HepG2 (cell line): ENCODE measurements at regions not wholly inside any gene's neighbourhood (a gene's known extent, or its start where the extent isn't known, plus 50 kb on each side); places are given as distances from the start of the nearest gene placed in this dataset.

Experiments used
- ATAC-seq: fragments of 200-7000 bp; cut with Tn5 transposase; 3 replicates; pipeline ENCODE4 v1.9.1; 2020; ENCODE audit warnings: mild to moderate bottlenecking, moderate library complexity
- BruUV-seq: library from RNA; stranded (reverse); fragments of 400-500 nt; replicated peaks from 2 replicates; lab custom pipeline; 2021; lab: Mats Ljungman, UMichigan
- CTCF ChIA-PET: fragments of 300-600 bp; formaldehyde crosslinking; extraction: SDS; loops from one replicate; lab custom pipeline; 2021; ENCODE audit warnings: low total read pairs, inconsistent platforms, low intra/inter-chr PET ratio; lab: Yijun Ruan, JAX
- POLR2A ChIA-PET: fragments of 350-600 bp; sonication (Branson Sonifier 250); formaldehyde crosslinking; loops from one replicate; lab custom pipeline; 2020; ENCODE audit warnings: antibody characterized with exemption, inconsistent platforms; lab: Yijun Ruan, JAX
- DNase-seq: peaks from one replicate; pipeline ENCODE4 v3.0.0-alpha.2; 2015; ENCODE audit warnings: low spot score
- FAIRE-seq: peaks from 3 replicates; lab custom pipeline; 2011; peaks lifted over from hg19 to GRCh38; lab: Jason Lieb, UNC
- H2AFZ ChIP-seq: one replicate; pipeline ENCODE4 v1.6.1; 2011; ENCODE audit warnings: low read length, inconsistent platforms
- H3K27ac ChIP-seq: fragments of 300-600 bp; 3 replicates; pipeline ENCODE4 v1.8.0; 2011; ENCODE audit warnings: mixed run types, mild to moderate bottlenecking, mixed read lengths, low read length, inconsistent platforms; ENCODE audit not compliant: insufficient read depth; ENCODE audit errors: extremely low read length
- H3K27me3 ChIP-seq, 2 experiments: fragments of 200-600 bp in 1 of 2; 2 replicates in 1 of 2; 3 replicates in 1 of 2; pipeline versions ENCODE4 v1.6.0 to v1.8.0; 2011; ENCODE audit warnings: low read length in 2 of 2, mild to moderate bottlenecking in 2 of 2, moderate library complexity in 2 of 2, inconsistent platforms in 1 of 2; ENCODE audit not compliant: insufficient read depth in 2 of 2, control insufficient read depth in 1 of 2
- H3K36me3 ChIP-seq, 2 experiments: fragments of 200-600 bp in 1 of 2; replicated peaks in 1 of 2; 2 replicates in 1 of 2; 3 replicates in 1 of 2; pipeline versions ENCODE4 v1.5.1 to v1.8.0; 2011; ENCODE audit warnings: low read length in 2 of 2, inconsistent platforms in 1 of 2; ENCODE audit not compliant: insufficient read depth in 2 of 2, control insufficient read depth in 1 of 2
- H3K4me1 ChIP-seq: 2 replicates; pipeline ENCODE4 v1.5.1; 2012; ENCODE audit warnings: low read length, inconsistent platforms; ENCODE audit not compliant: insufficient read depth
- H3K4me2 ChIP-seq: 2 replicates; pipeline ENCODE4 v1.6.0; 2011; ENCODE audit warnings: low read depth, low read length, inconsistent platforms
- H3K4me3 ChIP-seq, 3 experiments: fragments of 200-600 bp in 1 of 3; sonication (generic), shearing (Covaris generic) in 1 of 3; replicated peaks in 1 of 3; 2 replicates each; pipeline ENCODE4 v1.5.1; 2011 to 2016; ENCODE audit warnings: low read length in 3 of 3, inconsistent platforms in 2 of 3, low read depth in 2 of 3, mild to moderate bottlenecking in 2 of 3, control low read depth in 1 of 3, mixed read lengths in 1 of 3; ENCODE audit not compliant: insufficient read depth in 1 of 3
- H3K79me2 ChIP-seq: one replicate; pipeline ENCODE4 v1.6.1; 2011; ENCODE audit warnings: low read length, inconsistent platforms; ENCODE audit not compliant: insufficient read depth
- H3K9ac ChIP-seq: 2 replicates; pipeline ENCODE4 v1.6.0; 2011; ENCODE audit warnings: mild to moderate bottlenecking, low read depth, low read length, inconsistent platforms; ENCODE audit not compliant: insufficient read depth
- H3K9me3 ChIP-seq: 2 replicates; pipeline ENCODE4 v1.5.1; 2012; ENCODE audit warnings: mild to moderate bottlenecking, low read length
- H4K20me1 ChIP-seq: 2 replicates; pipeline ENCODE4 v1.6.0; 2011; ENCODE audit warnings: inconsistent platforms, mild to moderate bottlenecking, low read length, moderate library complexity; ENCODE audit not compliant: insufficient read depth
- CHD4 ChIP-seq: fragments of 200-600 bp; sonication (generic); IDR thresholded peaks from 2 replicates; pipeline ENCODE4 v1.7.0; 2017; ENCODE audit warnings: mild to moderate bottlenecking, low read length, borderline replicate concordance
- DMAP1 ChIP-seq: IDR thresholded peaks from 2 replicates; pipeline ENCODE4 v1.6.1; 2016
- KAT7 ChIP-seq: IDR thresholded peaks from 2 replicates; pipeline ENCODE4 v1.6.1; 2018; ENCODE audit warnings: borderline replicate concordance, missing compliant biosample characterization
- PCBP2 ChIP-seq: fragments of 200-400 bp; formaldehyde crosslinking; optimal IDR thresholded peaks from 2 replicates; pipeline ENCODE3; 2018; ENCODE audit warnings: low read length, low read depth; ENCODE audit not compliant: poor library complexity, severe bottlenecking
- TARDBP ChIP-seq: sonication (generic); formaldehyde crosslinking; IDR thresholded peaks from 2 replicates; pipeline ENCODE4 v1.8.0; 2022; ENCODE audit warnings: mild to moderate bottlenecking, missing genetic modification reagents
- WGBS: methylation state at CpG from one replicate; pipeline ENCODE4 v1.1.6; 2017; ENCODE audit warnings: low lambda C conversion rate; 5-methylcytosine and 5-hydroxymethylcytosine counted together
- in situ Hi-C: cut with HindIII; loops from 2 replicates; pipeline ENCODE4 v1.10.0; 2017; ENCODE audit warnings: low pct_unique_long_range_greater_than_20kb; ENCODE audit not compliant: extremely low pct_ligation_motif_present
- intact Hi-C: fragments of 100-400 bp; cut with micrococcal nuclease; formaldehyde crosslinking; loops from one replicate; pipeline ENCODE4 v1.10.0; 2022; ENCODE audit not compliant: unreplicated experiment

GRCh38 chr2:18238209-18238608, 322.2 kb downstream of the RDH14 start:
- Histone ChIP-seq H3K4me3 (no peak overlapping the region), H3K9me3 (no peaks in the 10 kb centered on the region), H3K79me2 (no peaks in the 10 kb centered on the region), H3K36me3 (no peaks in the 10 kb centered on the region), H2AFZ (no peak overlapping the region), H3K27me3 (no peaks in the 10 kb centered on the region), H4K20me1 (no peaks in the 10 kb centered on the region), H3K27ac (no peak overlapping the region), H3K9ac (no peak overlapping the region), H3K4me2 (no peak overlapping the region), H3K4me1 (peaks cover 7% of the 10 kb centered on the region)
- CTCF ChIA-PET = no interaction called here
- DNase-seq (no peak), FAIRE-seq (no peak), ATAC-seq (no peak)
- WGBS = 55% methylated on average over 5 of the region's 5 CpGs
- no TSS peak for BruUV-seq
- no peak for TF ChIP-seq TARDBP
- TF ChIP-seq CHD4 = no peak
- TF ChIP-seq DMAP1 = no peak
- TF ChIP-seq KAT7 (CRISPR knock-in tag) = no peak
- in situ Hi-C loops (no loop called here), intact Hi-C loops (no loop called here)
- POLR2A ChIA-PET = no interaction called here

- CTCF ChIA-PET = no interaction called here
- no TSS peak for BruUV-seq
Observed at GRCh38 chr2:18237298-18237697, 323.2 kb downstream of the RDH14 start.

More at GRCh38 chr2:18237298-18237697, 323.2 kb downstream of the RDH14 start:
- POLR2A ChIA-PET = no interaction called here
- TF ChIP-seq PCBP2 = no peak
- Histone ChIP-seq H3K4me1 (peaks cover 17% of the 10 kb centered on the region), H3K79me2 (no peaks in the 10 kb centered on the region), H3K36me3 (no peaks in the 10 kb centered on the region), H3K4me2 (no peak overlapping the region), H3K27ac (no peak overlapping the region), H3K9me3 (no peaks in the 10 kb centered on the region), H3K9ac (no peak overlapping the region), H2AFZ (no peak overlapping the region), H3K27me3 (no peaks in the 10 kb centered on the region), H3K4me3 (no peak overlapping the region), H4K20me1 (no peaks in the 10 kb centered on the region)
- WGBS = 44% methylated on average over 2 of the region's 2 CpGs
- ATAC-seq (no peak), FAIRE-seq (no peak), DNase-seq (no peak)
- intact Hi-C loops = no loop called here
- in situ Hi-C loops = no loop called here
